ENCODE measurements at regions not wholly inside any gene's neighbourhood (a gene's known extent, or its start where the extent isn't known, plus 50 kb on each side); places are given as distances from the start of the nearest gene placed in this dataset.

DNA sequence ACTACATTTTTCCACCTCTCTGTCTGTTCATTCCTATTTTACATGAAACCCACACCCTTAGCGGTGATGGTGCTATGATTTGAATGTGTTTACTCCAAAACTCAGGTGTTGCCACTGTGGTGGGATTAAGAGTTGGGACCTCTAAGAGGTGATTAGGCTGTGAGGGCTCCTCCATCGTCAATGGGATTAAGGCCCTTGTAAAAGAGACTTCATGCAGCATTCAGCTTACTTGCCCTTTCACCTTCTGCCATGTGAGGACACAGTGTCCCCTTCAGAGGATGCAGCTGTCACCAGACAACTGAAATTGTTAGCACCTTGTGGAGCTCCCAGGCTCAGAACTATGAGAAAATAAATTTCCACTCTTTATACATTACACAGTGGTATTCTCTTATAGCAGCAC is 182.2 kb downstream of the NOC3L start:
- 100% methylated on average over 1 of the region's 2 CpGs for WGBS (ENCODE audit: insufficient coverage)
- H4K20me1 ChIP-seq (ENCODE audit: control insufficient read depth, insufficient read depth, low read length, poor library complexity, severe bottlenecking) = no peaks in the 10 kb centered on the region
- no peak for DNase-seq
- no peak for ATAC-seq (ENCODE audit: low read depth)
- H2AFZ ChIP-seq (ENCODE audit: insufficient read depth, low read depth, low read length, poor library complexity, severe bottlenecking) = no peak overlapping the region
- no peak overlapping the region for H3K27ac ChIP-seq (ENCODE audit: low read length in 2 of 2)
- intact Hi-C loops (cut with micrococcal nuclease) = no loop called here
- H3K27me3 ChIP-seq (replicated peaks in 1 of 4; ENCODE audit: control extremely low read depth in 1 of 4, control insufficient read depth in 3 of 4, insufficient read depth in 4 of 4, low read length in 3 of 4) = no peaks in the 10 kb centered on the region
- POLR2A ChIA-PET = no interaction called here
- TF ChIP-seq EZH2 (IDR thresholded peaks at IDR 0.05; ENCODE audit: borderline replicate concordance, insufficient read depth, low read depth, low read length, poor library complexity, severe bottlenecking) = no peak
- TF ChIP-seq, protein P1, sequence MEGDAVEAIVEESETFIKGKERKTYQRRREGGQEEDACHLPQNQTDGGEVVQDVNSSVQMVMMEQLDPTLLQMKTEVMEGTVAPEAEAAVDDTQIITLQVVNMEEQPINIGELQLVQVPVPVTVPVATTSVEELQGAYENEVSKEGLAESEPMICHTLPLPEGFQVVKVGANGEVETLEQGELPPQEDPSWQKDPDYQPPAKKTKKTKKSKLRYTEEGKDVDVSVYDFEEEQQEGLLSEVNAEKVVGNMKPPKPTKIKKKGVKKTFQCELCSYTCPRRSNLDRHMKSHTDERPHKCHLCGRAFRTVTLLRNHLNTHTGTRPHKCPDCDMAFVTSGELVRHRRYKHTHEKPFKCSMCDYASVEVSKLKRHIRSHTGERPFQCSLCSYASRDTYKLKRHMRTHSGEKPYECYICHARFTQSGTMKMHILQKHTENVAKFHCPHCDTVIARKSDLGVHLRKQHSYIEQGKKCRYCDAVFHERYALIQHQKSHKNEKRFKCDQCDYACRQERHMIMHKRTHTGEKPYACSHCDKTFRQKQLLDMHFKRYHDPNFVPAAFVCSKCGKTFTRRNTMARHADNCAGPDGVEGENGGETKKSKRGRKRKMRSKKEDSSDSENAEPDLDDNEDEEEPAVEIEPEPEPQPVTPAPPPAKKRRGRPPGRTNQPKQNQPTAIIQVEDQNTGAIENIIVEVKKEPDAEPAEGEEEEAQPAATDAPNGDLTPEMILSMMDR (IDR thresholded peaks at IDR 0.05) = no peak
- no peak overlapping the region for H3K9ac ChIP-seq (ENCODE audit: low read length)
- Mint-ChIP-seq H3K27ac (no peak overlapping the region), H3K4me1 (no peaks in the 10 kb centered on the region), H3K27me3 (peaks cover 21% of the 10 kb centered on the region), H3K9me3 (ENCODE audit: insufficient read depth) (no peaks in the 10 kb centered on the region), H3K4me3 (no peak overlapping the region)
- H3K4me3 ChIP-seq (ENCODE audit: control extremely low read depth in 1 of 5, extremely low read depth in 1 of 5, insufficient read depth in 1 of 5, low read depth in 2 of 5, low read length in 4 of 5) = no peak overlapping the region
- H3K36me3 ChIP-seq (replicated peaks in 1 of 2; ENCODE audit: control extremely low read depth in 1 of 2, control insufficient read depth in 1 of 2, extremely low read depth in 1 of 2, insufficient read depth in 2 of 2, low read length in 1 of 2) = no peaks in the 10 kb centered on the region
- H3K4me1 ChIP-seq (ENCODE audit: control insufficient read depth in 2 of 2, insufficient read depth in 2 of 2, low read length in 2 of 2) = no peaks in the 10 kb centered on the region
- CTCF ChIA-PET = no interaction called here
- H3K9me3 ChIP-seq (ENCODE audit: control extremely low read depth in 1 of 3, control insufficient read depth in 2 of 3, insufficient read depth in 1 of 3, low read length in 2 of 3) = no peaks in the 10 kb centered on the region
- H3K79me2 ChIP-seq (ENCODE audit: control insufficient read depth, insufficient read depth, low read length) = no peaks in the 10 kb centered on the region
- no peak overlapping the region for H3K4me2 ChIP-seq (replicated peaks; ENCODE audit: low read depth, low read length, poor library complexity, severe bottlenecking)

DNA sequence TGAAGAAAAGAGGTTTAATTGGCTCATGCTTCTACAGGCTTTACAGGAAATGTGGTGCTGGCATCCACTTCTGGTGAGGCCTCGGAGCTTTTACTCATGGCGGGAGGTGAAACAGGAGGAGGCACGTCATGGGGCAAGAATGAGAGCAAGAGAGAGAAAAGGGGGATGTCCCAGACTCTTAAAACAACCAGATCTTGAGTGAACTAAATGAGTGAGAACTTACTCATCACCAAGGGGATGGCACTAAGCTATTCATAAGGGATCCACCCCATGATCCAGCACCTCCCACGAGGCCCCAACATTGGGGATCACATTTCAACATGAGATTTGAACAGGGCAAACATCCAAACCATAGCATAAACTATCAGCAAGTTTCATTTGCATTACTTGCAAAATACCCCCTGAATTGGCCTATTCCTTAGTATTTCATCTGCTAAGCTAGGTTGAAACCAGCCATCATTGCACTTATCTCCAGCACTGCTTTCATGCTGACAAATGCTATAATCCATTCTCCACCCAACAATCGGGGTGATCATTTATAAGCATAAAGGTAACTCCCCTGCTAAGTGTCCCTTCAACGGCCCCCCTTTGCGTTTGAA is 179.0 kb downstream of the NOC3L start:
- Histone ChIP-seq H2AFZ (ENCODE audit: insufficient read depth, low read depth, low read length, poor library complexity, severe bottlenecking) (no peak overlapping the region), H3K4me3 (ENCODE audit: control extremely low read depth in 1 of 5, extremely low read depth in 1 of 5, insufficient read depth in 1 of 5, low read depth in 2 of 5, low read length in 4 of 5) (no peak overlapping the region), H3K79me2 (ENCODE audit: control insufficient read depth, insufficient read depth, low read length) (no peaks in the 10 kb centered on the region), H3K27me3 (replicated peaks in 1 of 4; ENCODE audit: control extremely low read depth in 1 of 4, control insufficient read depth in 3 of 4, insufficient read depth in 4 of 4, low read length in 3 of 4) (no peaks in the 10 kb centered on the region), H3K4me1 (ENCODE audit: control insufficient read depth in 2 of 2, insufficient read depth in 2 of 2, low read length in 2 of 2) (no peaks in the 10 kb centered on the region), H3K36me3 (replicated peaks in 1 of 2; ENCODE audit: control extremely low read depth in 1 of 2, control insufficient read depth in 1 of 2, extremely low read depth in 1 of 2, insufficient read depth in 2 of 2, low read length in 1 of 2) (no peaks in the 10 kb centered on the region), H3K9ac (ENCODE audit: low read length) (no peak overlapping the region), H3K27ac (ENCODE audit: low read length in 2 of 2) (no peak overlapping the region), H4K20me1 (ENCODE audit: control insufficient read depth, insufficient read depth, low read length, poor library complexity, severe bottlenecking) (no peaks in the 10 kb centered on the region), H3K9me3 (ENCODE audit: control extremely low read depth in 1 of 3, control insufficient read depth in 2 of 3, insufficient read depth in 1 of 3, low read length in 2 of 3) (no peaks in the 10 kb centered on the region), H3K4me2 (replicated peaks; ENCODE audit: low read depth, low read length, poor library complexity, severe bottlenecking) (no peak overlapping the region)
- no peak overlapping the region for H3K27ac Mint-ChIP-seq
- CTCF ChIA-PET = no interaction called here
- ATAC-seq (ENCODE audit: low read depth) (no peak), DNase-seq (no peak)
- no peaks in the 10 kb centered on the region for H3K9me3 Mint-ChIP-seq (ENCODE audit: insufficient read depth)
- WGBS (ENCODE audit: insufficient coverage) = 48% methylated on average over 3 of the region's 7 CpGs
- no peak overlapping the region for H3K4me3 Mint-ChIP-seq
- intact Hi-C loops (cut with micrococcal nuclease) = no loop called here
- H3K4me1 Mint-ChIP-seq = no peaks in the 10 kb centered on the region
- TF ChIP-seq, protein P1 (IDR thresholded peaks at IDR 0.05) = no peak
- no peak for TF ChIP-seq EZH2 (IDR thresholded peaks at IDR 0.05; ENCODE audit: borderline replicate concordance, insufficient read depth, low read depth, low read length, poor library complexity, severe bottlenecking)
- H3K27me3 Mint-ChIP-seq = peaks cover 14% of the 10 kb centered on the region
- POLR2A ChIA-PET = no interaction called here
